Hematopoietic multipotent progenitor cell treated with erythropoietin and hydrocortisone succinate and interleukin-3 and kit ligand, for 17 days (in vitro differentiated cells): ENCODE measurements at regions not wholly inside any gene's neighbourhood (a gene's known extent, or its start where the extent isn't known, plus 50 kb on each side); places are given as distances from the start of the nearest gene placed in this dataset.

Source experiments
- DNase-seq: peaks from one replicate; pipeline ENCODE4 v3.0.0-alpha.2; 2015; ENCODE audit warnings: low spot score

DNA sequence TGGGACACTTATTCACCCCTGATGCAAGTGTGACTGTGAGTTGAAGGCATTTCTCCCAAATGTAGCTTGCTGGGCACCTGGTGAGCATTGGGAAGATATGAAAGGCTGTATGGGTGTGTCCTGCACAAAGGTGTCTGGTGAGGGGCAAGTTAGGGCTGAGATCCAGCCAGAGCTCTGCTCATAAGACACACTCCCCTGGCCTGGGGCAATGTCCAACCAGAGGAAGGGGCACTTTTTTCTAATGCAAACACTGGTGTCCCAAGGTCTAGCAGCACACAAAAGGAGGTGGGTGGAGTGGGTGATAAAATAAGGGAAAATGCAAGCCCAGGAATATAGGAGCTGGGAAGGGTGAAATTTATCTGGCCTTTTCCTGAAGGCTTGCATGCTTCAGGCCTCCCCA lies 57.0 kb upstream of the TRABD2B start:
- no peak for DNase-seq

DNA sequence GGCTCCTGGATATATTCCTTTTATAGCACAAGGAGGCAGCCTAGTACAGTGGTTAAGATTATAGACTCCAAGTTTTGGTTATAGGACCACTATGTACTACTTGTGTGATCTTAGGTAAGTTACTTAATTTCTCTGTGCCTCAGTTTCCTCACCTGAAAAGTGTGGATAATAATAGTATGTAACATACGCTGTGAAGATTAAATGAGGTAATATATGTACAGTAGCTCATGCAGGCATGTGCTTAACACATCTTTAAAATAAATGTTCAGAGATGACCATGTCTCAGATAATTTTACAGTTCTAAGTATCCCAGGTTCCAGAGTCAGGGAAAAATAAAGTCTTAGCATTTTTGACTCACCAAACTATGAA lies 55.7 kb upstream of the TRABD2B start:
- DNase-seq: no peak

DNA sequence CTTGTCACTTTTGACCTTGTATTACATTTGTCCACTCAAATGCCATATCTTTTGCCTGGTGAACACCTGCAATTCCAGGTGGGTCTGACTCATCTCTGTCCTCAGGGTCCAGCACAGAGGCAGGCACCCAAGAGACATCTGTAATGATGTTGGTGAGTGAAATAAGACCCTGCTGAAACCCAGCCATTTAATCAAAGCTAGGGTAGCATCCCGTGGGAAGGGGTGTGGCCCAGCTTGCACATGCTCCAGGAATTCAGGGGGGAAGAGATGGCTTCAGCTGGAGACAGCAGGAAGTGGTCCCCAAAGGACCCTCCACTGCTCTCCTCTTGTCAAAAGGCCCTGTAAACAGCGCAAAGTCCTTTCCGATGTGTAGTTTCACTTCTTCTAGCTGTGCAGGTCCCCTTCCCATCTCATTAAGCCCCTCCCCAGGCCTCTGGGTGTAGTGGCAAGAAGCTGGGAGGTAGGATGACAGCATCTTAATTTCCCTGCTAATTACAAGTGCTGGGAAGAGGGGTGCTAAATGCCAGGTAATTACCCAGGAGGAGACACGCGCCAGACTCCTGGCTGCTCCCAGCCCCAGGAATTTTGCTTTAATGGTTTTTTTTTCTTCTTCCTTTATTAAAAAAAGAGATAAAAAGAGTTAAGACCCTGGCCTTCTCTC lies 54.4 kb upstream of the TRABD2B start:
- DNase-seq: no peak

DNA sequence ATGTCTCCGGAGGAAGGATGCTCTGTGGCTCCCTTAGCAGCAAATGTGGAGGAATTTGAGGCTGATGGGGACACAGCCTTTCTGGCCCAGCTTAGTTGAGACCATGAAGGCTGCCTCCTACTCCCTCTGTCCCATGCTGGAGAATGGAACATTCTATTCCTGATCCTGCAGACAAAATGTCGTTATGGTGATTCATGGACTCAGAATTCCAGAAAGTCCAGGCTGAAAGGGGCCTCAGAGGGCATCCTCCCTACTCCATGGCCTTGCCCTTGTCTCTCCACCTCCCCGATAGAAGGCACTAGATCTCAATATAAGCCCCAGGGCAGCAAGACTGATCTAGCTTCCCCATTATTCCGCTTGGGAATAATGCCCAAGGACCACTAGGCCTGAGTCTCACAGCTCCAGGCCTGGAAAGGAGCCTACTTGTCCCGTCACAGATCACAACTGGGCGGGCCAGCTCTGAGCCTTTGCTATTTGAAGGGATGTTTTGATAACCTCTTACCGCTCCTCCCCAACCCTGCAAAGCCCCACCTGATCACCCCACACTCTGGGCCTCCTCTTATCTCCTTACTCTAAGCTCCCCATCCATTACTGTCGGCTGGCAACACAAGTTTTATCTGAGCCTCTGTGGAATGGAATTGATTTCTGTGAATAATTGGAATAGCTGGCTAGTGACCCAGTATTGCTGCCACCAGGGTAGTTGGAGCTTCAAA lies 52.8 kb upstream of the TRABD2B start:
- no peak for DNase-seq

DNA sequence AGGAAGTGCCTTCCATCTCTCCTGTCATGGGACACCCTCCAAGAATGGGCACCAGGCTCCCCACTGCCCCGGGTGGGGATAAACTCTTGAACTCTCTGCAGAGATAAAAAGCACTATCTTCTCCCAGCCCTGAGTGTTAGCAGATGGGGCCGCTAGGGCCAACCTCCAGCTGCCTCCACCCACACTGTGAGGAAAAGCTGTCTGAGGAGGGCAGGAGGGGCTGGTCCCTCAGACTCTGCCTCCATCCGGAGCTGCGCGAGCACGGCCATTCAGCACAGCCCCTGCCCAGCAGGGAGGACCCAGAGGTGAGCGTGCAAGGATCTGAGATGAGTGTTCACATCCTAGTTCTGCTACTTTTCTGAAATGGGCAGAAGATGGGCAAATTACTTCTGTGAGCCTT lies 51.8 kb upstream of the TRABD2B start:
- no peak for DNase-seq

DNA sequence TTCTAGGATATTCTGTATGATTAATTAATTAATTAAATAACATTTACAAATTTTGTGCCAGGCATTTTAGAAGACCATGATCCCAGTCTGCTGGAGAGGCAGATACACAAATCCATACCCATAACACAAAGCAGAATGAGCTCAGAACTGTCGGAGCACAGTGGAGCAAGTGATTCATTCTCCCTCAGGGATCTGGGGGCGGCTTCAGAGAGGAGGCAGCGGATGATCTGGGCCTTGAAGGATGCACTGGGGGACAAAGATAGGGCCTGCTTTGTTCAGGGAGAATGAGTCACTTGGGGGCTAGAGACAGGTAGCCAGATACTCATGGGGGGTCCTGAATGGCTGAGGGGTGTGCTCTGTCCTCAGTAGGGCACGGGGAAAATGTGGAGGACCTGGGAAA lies 50.9 kb upstream of the TRABD2B start:
- no peak for DNase-seq

DNA sequence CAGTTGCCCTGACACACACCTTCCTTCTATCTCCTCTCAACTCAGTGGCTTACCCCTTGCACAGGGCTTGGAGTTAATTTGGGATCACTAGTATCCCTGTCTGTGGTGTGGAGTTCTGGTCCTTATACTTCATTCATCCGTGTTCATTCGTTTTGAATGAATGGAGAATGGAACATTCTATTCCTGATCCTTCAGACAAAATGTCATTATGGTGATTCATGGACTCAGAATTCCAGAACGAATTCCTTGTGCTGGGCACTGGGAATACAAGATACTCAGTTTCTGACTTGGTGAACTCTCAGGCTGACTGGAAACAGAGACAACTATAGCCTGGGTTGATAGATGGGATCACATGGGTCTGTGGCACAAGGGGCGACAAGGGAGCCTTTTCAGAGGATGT lies 49.9 kb upstream of the TRABD2B start:
- DNase-seq: no peak
